Globus pallidus (tissue), 1 donor: ENCODE measurements at regions not wholly inside any gene's neighbourhood (a gene's known extent, or its start where the extent isn't known, plus 50 kb on each side); places are given as distances from the start of the nearest gene placed in this dataset.

Experiments used
- DNase-seq: peaks from one replicate; pipeline ENCODE4 v3.0.0-alpha.2; 2015; ENCODE audit warnings: low spot score

DNA sequence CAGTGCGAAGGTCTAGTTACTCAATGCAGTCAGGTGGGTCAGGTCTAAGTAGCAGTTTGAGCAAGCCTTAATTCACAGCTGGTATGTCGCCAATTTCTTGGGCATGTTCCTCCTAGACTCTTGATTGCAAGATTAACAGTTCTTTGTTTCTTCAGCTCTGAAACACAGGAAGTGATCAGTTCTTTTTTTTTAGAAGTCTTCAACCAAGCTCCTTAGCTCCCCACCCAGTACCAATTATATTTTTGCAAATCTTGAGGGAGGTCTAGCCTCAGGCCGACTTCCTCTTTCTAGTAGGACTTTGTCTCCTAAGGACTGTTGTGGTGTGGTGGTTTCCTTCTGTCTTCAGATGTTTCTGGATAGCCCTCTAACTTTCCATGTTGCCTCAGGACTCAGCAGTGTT lies 2054.2 kb downstream of the MAT2B start:
- DNase-seq = no peak

DNA sequence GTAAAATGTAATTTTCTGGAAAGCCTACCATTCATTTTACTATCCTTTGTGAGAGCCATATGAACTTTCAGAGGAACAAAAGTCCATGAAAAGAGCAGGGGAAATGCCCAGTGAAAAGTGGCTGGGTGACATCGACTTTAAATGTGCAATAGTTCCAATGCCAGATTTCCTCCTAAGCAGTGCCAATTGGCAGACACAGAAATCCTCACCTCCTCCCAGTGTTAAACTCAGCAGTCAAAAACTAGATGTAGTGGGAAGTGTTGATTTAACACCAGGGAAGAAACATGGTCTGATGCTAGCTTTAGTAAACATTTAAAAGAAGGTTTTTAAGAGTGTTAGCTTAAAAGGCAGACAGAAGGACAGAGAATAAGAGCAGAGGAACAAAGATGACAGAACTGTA lies 2055.2 kb downstream of the MAT2B start:
- peak; percentile 5 for DNase-seq

DNA sequence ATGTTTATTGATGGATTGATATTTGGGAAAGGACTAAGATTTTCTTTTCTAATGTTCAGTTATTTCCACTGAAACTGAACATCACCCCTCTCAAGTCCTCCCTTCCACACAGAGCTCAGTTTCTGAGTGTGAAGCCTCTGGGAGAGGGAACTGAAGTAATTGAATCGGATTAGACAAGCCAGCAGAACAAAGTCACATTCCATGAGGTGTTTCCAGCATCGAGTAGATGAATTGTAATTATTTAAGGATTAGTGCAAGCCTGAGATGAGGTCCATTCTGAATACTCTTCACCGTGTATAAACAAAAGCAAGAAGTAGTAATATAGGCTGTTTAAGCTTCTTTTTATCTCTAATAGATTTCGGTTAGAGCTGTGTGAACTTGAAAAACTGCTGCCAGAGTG lies 2060.5 kb downstream of the MAT2B start:
- DNase-seq = no peak

DNA sequence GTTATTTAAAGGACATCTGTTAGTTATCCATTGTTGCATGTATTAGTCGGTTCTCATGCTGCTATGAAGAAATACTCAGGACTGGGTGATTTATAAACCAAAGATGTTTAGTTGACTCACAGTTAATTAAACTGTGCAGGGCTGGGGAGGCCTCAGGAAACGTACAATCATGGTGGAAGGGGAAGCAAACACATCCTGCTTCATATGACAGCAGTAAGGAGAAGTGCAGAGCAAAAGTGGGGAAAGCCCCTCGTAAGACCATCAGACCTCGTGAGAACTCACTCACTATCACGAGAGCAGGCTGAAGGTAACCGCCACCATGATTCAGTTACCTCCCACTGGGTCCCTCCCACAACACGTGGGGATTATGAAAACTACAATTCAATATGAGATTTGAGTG lies 2064.1 kb downstream of the MAT2B start:
- DNase-seq = no peak

DNA sequence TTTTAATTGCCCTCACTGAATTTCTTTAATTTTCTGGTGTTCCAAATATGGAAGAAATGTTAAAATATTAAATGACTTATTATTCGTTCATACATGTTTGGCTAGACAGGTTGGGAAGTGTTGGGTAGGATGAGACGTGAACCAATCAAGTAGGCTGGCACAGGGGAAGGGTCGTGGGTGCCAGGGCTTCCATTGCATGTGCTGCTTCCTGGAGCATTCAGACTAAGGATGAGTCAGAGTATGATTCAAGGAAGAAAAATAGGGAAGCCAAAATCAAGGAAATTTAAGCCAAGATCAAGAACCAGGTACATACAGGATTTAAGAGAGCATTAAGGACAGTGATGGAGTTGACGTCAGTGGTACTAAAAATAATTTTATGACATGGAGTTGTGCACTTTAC lies 2068.0 kb downstream of the MAT2B start:
- no peak for DNase-seq

DNA sequence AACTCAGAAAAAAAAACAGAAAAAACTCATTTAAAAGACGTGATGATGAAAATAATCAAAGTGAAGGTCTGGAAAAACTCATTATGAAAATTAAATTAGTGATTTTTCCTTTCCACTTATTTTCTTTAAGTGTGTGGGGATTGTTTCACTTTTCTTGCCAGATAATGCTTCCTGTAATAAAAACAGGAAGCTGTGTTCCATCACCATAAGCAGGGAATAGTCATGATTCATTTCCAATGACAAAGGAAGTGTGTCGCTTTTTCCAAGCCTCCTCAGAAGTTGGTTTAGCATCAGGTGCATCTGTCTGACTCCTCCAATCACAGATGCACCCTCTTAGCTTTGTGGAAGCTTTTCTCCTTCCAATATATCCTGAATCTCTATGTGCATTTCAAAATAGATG lies 2068.7 kb downstream of the MAT2B start:
- no peak for DNase-seq

DNA sequence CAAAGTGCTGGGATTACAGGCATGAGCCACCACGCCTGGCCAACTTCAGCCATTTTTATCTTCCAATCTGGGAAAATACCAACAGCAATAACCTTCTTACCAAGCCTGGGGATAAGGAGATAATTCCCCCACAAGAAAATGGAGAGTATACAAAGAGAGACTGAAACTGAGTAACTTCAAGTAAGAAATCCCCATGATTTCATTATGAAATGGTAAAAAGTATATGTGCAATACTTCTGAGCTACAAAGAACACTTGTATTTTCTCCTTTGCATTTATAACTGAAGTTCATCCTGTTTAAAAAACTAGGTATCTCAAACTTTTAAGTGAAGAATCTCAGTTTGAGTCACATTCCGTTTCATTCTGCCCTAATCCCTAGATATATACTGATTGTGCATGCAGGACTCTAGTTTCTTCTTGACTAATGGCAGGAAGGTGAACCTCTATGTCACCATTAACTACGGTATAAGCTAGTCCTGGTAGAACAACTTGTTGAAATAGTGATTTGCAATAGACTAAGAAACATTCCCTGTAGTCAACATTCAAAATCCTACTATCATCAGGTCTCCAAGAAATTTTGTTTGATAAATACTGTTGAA lies 2071.4 kb downstream of the MAT2B start:
- no peak for DNase-seq

DNA sequence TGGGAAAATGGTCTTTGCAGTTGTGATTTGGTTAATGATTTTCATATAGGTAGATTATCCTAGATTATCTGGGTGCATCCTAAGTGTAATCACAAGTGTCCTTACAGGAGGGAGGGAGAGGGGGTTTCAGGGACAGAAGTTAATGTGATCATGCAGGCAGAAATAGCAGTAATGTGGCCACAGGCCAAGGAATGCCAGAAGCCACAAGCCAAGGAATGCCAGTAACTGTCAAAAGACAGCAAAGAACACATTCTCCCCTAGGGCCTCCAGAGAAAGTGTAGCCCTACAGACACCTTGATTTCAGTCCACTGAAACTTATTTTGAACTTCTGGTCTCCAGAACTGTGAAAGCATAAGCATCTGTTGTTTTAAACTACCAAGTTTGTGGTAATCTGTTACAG lies 2074.5 kb downstream of the MAT2B start:
- no peak for DNase-seq

DNA sequence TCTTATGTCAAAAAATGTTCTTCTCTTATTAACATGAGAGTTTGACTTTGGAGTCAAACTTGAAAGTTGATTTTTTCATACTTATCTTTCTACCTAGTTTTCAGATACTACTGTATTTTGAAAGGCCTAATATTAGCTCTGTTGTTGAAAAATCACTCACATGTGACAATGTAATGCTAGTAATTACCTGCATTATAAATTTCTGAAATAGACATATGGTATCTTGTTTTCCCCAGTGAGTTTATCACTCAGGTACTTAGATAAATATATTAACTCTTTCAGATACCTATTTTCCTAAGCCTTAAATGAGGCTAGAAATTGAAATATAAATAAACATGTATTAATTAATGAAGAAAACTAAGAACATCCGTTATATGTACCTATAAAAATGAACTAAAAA lies 2089.3 kb downstream of the MAT2B start:
- no peak for DNase-seq

DNA sequence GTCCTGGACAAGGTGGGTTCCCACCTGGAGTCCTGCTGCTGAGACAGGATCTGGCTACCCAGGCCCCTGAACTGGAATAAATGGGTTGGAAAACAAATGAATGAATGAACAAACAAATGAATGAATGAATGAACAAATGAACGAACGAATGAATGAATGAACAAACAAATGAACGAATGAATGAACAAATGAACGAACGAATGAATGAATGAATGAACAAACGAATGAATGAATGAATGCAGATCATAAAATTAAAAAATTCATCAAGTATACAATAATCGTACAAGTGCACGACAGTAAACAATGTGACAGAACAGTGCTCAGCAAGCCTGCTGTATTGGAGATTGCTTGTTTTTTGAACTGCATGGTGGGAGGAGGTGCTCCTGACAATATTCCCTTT lies 2097.1 kb downstream of the MAT2B start:
- no peak for DNase-seq

DNA sequence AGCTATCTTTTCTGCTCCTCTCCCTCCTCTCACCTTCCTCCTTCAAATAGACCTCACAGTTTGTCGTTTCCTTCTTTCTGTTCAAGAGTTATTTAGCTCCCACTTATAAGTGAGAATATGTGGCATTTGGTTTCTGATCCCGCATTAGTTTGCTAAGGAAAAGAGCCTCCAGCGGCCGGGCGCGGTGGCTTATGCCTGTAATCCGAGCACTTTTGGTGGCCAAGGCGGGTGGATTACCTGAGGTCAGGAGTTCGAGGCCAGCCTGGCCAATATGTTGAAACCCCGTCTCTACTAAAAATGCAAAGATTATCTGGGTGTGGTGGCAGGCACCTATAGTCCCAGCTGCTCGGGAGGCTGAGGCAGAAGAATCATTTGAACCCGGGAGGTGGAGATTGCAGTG lies 2101.6 kb downstream of the MAT2B start:
- no peak for DNase-seq

DNA sequence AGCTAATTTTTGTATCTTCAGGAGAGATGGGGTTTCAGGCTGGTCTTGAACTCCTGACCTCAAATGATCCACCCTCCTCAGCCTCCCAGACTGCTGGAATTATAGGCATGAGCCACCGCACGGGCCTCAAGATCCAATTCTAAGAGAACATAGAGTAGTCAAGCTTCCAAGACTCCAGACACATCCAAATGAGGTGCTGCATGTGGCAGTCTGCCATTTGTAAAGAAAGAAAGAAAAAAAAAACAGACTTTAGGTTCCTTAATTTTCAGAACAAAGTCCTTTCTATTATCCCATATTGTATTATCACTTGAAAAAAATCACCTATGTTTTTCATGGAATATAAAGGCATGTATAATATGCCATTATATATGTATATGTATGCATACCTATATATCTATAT lies 2104.5 kb downstream of the MAT2B start:
- DNase-seq = no peak

DNA sequence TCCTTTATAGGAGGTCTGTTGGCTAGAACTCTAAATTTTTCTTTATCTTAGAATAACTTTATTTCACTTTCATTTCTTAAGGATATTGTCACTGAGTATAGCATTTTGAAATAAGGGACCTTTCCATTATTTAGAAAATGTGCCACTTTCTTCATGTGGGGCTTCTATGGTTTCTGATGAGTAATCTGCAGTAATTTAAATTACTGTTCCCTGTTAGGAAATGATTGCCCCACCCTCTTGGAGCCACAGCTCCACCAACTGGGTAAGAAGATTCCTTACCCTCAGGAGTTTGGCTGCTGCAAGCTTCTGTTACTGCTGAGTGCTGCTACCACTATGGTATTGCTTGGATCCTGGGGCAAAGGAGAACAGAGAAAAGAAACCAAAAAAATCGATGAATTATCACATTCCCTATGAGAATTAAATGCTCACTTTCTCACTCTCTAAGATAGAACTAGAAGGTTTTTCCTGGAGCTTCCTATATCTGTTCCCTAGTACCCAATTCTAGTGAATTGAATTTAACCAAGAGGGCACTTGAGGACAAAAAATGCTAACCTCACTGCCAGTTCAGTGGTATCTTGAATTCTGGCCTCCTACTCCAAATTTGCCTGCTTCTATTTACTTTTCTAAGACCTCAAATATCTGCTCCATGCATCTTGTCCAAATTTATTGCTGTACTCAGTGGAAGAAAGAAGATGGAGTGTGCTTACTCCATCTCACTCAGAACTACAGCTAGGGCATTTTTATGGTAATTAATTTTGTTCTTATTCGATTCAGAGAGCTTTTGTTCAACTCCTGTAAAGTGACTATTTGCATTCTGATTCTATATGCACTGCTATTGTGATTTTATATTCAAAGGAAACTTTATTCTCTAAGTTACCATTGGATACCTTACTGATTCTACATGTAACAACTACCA lies 2111.3 kb downstream of the MAT2B start:
- no peak for DNase-seq

DNA sequence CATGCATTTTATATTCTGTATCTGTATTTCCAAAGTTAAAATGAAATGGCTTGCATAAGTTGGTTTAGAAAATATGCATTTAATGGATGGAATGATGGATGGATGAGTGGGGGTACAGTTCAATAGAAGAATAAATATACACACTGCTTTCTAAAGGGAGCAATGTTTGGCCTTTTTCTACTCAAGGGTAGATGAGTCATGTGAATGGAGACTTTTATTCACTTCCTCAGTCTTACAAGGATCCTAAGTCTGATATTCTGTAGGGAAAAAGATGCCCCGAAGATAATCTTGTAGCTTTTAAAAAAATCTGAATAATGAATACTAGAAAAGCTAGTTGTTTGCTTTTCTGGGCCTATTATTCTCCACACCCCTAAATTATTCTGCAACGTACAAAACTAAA lies 2112.1 kb downstream of the MAT2B start:
- DNase-seq = no peak

DNA sequence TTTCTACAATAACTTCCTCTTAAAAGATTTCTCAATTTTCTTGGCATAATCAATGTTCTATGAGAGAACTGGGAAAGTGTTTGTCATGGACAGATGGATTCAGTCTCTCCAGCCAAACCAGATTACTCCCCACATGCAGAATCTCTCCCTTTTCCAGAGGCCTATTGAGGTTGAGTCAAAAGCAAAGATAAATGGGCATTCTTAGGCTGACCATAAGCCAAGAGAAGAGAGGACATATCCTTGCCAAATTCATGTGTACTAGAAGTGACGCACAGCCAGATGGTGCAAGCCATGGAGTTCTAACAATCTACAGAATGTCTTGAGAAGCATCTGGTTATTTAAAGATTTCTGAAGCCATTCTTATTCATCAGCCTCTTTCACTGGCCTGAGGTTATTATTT lies 2115.0 kb downstream of the MAT2B start:
- DNase-seq = no peak

DNA sequence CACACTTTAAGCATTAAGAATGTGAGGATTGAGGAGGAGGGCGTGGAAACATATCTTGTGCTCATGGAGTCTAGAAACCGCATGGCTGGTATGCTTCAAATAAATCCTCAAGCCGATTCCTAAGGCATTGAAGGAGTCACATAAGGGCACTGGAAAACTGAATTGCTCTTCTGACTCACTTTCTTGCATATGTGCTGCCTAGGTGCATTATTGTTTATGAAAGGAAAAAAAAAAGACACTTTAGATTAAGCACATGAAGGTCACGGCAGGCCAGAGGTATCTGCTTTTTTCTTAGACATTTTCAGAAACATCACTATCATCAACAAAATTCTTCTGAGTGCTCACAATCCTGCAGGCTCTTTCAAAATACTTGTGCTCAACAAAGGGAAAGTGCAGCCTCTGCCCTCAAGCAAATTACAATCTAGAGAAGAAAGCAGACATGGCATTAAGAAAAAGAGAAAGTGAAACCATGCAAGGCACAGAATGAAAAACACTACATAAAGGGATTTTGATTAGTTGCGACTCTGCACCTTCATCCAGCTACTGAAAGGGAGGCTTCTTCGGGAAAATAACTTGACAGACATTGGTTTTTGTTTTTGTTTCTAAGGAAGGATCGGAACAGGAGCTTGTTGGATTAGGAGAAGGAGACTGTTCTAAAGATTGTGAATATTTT lies 2117.6 kb downstream of the MAT2B start:
- no peak for DNase-seq

DNA sequence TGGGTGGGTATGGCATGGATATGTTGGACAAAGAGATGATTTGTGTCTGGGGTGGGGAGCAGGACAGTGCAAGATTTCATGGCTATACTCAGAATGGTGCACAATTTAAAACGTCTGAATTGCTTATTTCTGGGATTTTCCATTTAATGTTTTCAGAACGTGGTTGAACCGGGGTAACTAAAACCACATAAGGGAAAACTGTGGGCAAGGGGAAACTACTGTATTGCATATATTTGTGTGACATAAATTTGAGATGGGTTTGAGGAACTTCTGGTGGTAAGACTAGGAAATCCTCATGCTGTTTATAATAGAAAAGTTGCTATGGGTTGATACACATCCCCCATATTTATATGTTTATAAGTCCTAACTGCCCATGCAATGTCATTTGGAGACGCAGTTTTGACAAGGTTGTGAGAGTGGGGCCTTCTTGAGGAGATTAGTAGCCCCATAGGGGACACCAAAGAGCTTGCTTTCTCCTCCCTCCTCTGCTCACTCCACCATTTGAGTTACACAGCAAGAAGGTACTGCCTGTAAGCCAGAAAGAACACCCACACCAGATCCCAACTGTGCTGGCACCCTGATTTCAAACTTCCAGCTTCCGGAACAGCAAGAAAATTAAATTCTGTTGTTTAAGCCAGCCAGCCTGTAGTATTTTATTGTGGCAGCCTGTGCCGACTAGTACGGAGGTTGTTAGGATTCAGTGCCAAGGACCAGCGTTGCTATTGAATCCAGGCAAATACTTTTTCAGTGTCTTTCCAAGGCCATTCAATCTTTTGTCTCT lies 2118.9 kb downstream of the MAT2B start:
- DNase-seq = no peak

DNA sequence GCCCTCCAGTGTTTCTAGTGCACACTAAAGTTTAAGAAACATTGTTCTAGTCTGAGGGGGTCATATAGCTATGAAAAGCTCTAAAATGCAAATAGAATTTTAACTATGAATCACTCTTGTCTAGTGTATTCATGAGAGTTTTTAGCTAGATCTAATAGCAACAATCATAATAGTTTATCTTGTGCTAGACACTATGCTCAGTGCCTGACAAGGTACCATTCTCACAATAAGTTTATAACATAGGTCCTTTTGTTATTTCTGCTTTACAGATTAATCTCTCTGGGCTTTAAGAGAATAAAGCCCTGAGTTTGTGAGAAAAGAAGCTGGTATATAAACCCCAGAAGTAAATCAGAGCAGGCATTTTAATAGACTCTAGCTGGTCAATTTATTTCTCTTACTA lies 2120.7 kb downstream of the MAT2B start:
- DNase-seq = no peak

DNA sequence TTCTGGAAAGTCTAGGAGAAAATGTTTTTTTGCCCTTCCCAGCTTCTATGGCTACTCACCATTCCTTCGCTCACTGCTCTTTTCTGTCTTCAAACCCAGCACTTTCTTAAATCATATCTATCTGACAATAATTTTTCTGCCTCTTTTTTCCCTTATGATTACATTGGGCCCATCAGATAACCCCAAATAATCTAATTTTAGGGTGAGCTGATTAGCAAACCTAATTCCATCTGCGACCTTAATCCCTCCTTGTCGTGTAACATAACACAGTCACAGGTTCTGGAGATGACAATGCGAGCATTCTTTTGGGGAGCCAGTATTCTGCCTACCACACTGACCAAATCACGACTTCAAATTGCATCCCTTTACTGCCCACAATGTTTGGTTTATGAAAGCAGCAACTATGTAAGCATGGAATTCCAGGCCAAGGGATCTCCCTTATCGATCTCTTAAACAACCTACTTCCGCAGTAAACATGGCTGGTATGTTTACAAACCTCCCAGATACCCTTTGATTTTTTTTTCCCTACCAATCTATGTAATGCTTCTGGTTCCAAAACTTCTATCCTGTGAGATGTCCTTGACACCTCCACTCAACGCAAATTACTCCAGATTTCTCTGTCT lies 2122.2 kb downstream of the MAT2B start:
- no peak for DNase-seq

DNA sequence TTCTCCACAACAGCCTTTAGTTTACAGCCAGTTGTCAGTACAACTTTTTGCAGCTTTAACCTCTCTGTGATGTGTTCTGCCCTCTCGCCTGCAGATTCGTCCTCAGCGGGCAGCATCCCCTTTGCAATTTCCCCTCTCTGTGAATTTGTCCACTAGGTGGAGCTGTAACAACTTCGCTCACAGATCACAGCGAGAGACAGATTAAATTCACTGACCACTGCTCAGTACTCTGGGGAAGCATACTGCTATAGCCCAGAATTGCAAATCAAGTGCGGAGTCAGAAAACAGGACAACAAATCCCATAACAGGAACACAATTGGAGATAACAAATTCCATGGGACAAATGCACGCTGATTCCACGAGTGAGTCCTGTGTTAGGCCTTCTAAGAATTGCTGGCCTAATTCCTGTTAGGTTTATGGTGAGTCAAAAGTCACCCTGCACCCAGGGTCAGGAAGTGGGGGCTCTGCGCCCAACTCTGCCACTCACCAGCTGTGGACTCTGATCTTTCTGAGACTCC lies 2124.9 kb downstream of the MAT2B start:
- DNase-seq = peak; percentile 69

DNA sequence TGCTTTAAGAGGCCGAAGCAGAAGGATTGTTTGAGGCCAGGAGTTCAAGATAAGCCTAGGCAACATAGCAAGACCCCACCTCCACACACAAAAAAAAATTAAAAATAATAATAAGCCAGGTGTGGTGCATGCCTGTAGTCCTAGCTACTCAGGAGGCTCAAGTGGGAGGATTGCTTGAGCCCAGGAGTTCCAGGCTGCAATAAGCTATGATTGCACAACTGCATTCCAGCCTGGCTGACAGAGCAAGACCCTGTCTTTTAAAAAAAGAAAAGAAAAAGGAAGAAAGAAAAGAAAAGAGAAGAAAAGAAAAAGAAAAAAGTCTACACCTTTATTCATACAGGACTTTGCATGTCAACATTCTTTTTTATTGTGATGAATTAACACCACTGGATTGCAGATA lies 2125.8 kb downstream of the MAT2B start:
- DNase-seq = no peak

DNA sequence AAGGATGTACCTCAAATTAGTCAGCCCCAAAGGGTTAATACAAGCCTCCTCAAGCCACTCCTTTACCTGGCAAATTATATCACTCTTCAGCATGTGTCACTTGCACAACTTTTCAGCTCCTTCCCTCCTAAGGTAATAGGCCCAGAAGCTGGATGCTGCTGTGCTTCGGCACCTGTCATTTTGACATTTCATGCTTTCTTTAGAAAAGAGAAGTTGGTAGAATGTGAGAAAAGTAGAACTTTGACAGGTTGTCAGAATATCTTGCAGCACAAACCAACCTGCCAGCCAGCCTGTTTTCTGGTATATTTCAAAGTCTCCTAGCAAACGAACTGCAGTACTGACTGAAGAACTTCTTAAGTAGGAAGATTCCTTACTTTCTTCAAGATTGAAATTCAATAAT lies 2136.9 kb downstream of the MAT2B start:
- DNase-seq = no peak
